Inflammatory macrophage (primary cell): ENCODE measurements at regions not wholly inside any gene's neighbourhood (a gene's known extent, or its start where the extent isn't known, plus 50 kb on each side); places are given as distances from the start of the nearest gene placed in this dataset.

Experiments used
- DNase-seq, 2 donors: peaks; one replicate each; pipeline ENCODE4 v3.0.0-alpha.2; 2020 to 2022

- no peak for DNase-seq
Measured at GRCh38 chr18:40607542-40608148, 1347.4 kb upstream of the PIK3C3 start.

DNA sequence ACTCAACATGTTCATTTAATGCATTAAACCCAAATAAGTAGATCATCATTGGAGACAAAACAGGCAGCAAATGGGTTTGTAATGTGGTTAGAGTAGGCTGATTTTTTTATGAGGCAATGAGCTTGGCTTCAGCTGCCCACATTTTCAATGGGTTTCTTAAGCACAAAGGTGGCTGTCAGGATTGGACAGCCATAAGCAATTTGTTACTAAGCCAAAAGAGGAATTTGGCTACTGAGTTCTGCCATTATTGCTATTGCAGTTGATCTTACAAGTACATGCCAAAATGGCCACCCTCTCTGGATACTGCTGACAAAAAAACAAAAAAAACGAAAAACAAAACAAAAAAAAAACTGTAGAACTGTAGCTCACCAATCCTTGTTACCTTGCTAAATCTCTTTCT, 1348.0 kb upstream of the PIK3C3 start:
- no peak for DNase-seq

DNA sequence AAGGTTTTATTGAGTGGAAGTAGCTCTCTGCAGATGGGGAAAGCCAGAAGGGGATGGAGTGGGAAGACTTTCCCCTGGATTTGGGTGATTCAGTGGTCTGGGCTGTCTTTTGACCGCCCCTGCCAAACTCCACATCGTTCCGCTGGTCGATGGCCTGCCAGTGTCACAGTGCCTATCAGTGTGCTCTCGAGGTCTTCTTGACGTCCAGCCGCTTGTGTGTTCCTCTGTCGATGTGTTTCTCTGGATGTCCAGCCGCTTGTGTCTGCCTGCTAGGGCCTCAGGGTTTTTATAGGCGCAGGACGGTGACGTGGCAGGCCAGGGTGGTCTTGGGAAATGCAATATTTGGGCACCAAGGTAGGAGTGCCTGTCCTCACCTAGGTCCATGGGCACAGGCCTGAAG, 1371.4 kb upstream of the PIK3C3 start:
- DNase-seq, result no peak

GRCh38 chr18:40582105-40582504, 1372.9 kb upstream of the PIK3C3 start:
- no peak for DNase-seq

DNA sequence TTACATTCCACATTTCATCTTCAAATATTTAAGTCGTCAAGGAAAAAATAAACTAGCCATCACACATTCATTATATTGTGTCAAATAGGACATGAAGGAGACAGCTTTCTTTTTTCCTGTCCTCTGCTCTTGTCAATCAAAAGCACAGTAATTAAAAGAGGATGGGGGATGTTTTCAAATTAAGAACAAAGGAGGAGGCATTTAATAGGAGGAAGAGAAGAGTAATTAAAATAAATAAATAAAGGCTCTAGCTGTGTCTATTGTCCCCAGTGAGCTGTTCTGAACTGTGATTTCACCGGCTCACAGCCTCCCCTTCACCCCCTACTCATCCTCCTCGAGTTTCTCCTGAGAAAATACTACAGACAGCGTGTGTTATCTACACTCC, 1377.1 kb upstream of the PIK3C3 start:
- DNase-seq, result no peak

DNA sequence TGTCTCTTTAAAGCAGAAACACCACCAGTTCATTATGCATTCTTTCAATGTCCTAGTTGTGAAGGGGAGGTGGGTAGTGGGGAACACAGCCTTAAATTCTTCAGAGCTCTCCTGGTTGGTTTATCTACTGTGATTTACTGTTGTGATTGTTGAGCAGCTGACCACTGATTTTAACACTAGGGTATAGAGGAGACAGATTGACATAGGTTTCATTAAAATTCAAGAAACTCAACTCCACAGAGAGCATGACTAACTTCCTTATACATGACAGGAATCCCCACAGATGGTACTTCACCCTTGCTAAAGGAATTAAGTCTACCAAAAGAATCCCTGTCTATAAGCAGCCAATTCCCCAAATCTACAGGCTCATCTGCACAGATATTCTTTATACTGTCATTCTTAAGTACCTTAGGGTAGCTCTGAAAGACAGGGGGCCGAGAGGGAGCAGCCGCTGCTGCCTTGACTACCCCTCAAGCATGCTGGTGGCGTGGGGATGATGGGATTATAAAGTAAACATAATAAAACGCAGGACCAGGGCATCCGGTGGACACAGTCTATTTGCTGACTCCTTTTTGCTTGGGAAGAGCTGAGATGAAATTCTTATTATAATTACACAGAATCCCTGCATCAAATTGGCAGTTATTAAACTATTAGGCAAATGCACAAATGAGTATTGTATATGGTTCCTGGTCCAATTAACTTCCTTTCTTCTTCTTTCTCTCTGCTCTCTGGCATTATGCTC, 1377.6 kb upstream of the PIK3C3 start:
- DNase-seq, result no peak

GRCh38 chr18:40576507-40577115, 1378.4 kb upstream of the PIK3C3 start:
- DNase-seq, result no peak

GRCh38 chr18:40570615-40571014, 1384.4 kb upstream of the PIK3C3 start:
- no peak for DNase-seq

GRCh38 chr18:40569605-40570004, 1385.4 kb upstream of the PIK3C3 start:
- no peak for DNase-seq

DNA sequence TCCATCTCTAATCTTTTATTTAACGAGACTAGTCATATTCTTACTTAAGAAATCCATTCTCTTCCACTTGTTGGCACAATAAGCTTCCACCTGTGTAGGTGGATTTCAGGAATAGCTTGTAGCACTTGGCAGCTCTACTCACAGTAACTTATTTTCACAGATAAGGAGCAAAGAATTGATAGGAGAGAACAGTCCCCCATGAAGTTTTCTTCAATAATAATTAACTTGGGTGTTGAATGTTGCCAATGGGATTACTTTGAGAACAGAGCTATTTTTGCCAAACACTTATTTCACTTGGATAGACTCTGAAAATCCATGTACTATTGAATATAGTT, 1388.6 kb upstream of the PIK3C3 start:
- no peak for DNase-seq

DNA sequence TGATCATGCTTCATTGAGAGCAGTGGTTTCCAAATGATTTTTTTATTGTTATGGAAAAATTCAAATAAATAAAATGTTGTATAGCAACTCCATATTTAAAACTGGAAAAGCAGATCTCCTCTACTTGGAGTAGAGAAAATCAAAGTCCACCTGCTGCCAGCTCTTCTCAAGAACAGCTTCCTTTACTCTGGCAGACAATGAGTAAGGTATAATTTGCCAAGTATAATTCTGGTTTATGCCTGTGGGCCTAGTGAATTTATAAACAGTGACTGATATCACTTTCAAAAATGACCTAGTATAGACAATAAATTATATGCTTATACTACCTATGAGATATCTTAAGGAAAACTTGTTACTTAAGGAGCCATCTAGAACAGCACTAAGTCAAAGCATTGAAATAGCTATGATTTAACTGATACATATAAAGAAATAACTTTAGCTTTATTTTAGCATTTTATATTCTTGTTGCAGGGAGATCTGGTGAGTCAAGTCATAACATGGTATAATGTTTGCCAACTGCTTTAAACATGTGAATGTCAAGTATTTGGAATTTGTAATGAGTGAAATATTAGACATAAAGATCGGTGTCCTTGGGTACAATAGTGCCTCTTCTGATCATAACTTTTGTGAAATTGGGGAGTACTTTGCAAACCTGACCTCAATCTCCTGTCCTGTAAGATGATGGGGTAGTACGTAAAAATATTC, 1389.1 kb upstream of the PIK3C3 start:
- DNase-seq, result no peak

DNA sequence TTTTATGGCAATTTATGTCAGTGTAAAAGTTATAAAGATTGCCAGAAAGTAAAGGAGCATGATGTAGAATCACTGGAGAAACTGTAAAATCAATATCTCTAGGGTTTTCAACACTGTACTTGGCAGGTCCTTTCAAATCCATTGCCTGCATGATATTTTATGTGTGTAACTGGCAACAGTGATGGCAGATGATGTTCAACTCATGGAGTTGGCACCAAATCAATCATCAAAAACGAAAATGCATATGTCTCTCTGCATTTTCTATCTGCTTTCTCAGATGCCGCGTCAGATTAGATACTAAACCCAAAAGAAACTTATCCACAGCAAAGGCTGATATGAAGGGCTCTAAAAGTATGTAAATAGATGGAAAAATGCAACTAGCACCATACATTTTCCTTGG, 1395.5 kb upstream of the PIK3C3 start:
- DNase-seq, result no peak

DNA sequence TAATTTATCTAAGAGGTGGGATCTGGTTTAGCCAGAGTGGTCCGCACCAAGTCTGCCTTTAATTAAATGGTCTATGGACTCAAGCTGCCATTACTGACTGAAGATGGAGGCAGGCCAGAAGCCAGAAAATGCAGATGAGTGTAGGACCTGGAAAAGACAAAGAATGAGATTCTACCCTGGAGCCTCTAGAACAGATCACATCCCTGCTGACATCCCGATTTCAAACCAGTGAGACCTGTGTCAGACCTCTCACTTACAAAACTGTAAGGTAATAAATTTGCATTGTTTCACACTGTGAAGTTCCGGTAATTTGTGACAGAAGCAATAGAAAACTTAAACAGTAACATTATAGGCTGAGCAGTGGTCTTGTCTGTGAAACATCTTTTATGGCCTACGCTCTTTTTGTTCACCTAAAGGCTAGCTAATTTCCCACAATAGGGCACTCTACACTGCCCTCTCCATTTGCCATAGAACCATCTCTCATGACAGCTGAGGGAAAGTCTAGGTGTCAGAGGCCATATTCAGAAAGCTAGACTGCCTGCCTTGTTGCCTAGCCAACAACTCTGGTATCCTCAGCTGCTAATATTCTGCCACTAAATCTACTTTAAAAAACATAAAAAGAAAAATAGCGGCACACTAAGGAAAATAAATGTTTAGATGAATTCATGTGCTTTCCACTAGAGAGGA, 1396.2 kb upstream of the PIK3C3 start:
- DNase-seq, result no peak

- no peak for DNase-seq
Measured at GRCh38 chr18:40555914-40556313, 1399.1 kb upstream of the PIK3C3 start.

DNA sequence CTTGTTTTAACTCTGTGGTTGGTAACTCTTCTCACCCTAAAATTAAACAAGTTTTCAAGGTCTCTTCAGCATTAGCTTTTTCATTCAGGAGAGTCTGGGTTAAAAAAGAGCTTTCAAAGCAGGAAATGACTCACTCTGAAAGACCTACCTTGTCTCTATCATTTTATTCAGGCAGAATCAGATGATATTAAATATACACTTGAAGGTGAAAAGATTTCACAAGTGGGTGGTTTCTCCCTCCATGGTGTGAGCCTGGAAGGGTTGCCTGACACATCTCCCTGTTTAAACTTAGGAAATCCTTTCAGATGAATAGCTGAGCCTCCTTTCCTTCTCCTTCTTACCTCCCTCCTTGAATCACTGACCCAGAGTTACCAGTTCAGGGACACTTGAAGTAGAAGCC, 1402.0 kb upstream of the PIK3C3 start:
- no peak for DNase-seq

DNA sequence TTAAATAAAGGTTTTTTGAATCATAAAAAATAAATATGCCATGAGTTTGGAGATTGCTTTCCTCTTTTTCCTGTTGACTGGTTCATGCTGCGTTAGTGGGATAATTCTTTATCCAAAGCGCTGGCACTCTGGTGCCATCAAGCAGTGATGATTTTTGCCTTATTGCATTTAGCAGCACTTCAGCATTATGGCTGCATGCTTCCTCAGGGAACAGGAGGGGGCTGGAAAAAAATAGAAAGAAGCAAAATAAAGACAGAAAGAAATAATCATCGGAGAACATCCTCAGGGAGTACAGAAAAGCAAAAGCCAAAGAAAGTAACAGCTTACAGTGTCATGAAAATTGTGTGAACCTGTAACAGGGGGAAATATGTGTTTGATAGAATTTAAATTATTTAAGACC, 1408.2 kb upstream of the PIK3C3 start:
- DNase-seq, result no peak

- no peak for DNase-seq
Measured at GRCh38 chr18:40534723-40535122, 1420.3 kb upstream of the PIK3C3 start.

GRCh38 chr18:40532046-40532445, 1423.0 kb upstream of the PIK3C3 start:
- DNase-seq, result no peak

- DNase-seq, result peak in 1 of 2 donors; percentile 2
Measured at GRCh38 chr18:40531051-40531450, 1424.0 kb upstream of the PIK3C3 start.

GRCh38 chr18:40529478-40529877, 1425.6 kb upstream of the PIK3C3 start:
- no peak for DNase-seq

GRCh38 chr18:40524881-40525280, 1430.2 kb upstream of the PIK3C3 start:
- DNase-seq, result no peak

- DNase-seq, result no peak
Measured at GRCh38 chr18:40523287-40523686, 1431.7 kb upstream of the PIK3C3 start.

- DNase-seq, result no peak
Measured at GRCh38 chr18:40501026-40501425, 1454.0 kb upstream of the PIK3C3 start.
